ENCODE measurements at regions not wholly inside any gene's neighbourhood (a gene's known extent, or its start where the extent isn't known, plus 50 kb on each side); places are given as distances from the start of the nearest gene placed in this dataset.

GRCh38 chr18:40035966-40036365 lies 1919.1 kb upstream of the PIK3C3 start:
- TF ChIP-seq CTCF (conservative IDR thresholded peaks at IDR 0.05 in 1 of 2, IDR thresholded peaks at IDR 0.05 in 1 of 2; ENCODE audit: extremely low read depth in 1 of 2, insufficient read depth in 1 of 2, low read depth in 1 of 2, low read length in 2 of 2) (no peak), EZH2 (IDR thresholded peaks at IDR 0.05; ENCODE audit: borderline replicate concordance, low read length) (no peak)
